Activated gamma-delta T cell treated with anti-CD3 and anti-CD28 coated beads, Interleukin-2, amount 50 U/mL, for 16 hours (primary cell): ENCODE measurements at regions not wholly inside any gene's neighbourhood (a gene's known extent, or its start where the extent isn't known, plus 50 kb on each side); places are given as distances from the start of the nearest gene placed in this dataset.

Source experiments
- DNase-seq: peaks from one replicate; pipeline ENCODE4 v3.0.0-alpha.2; 2020; ENCODE audit warnings: low read depth

GRCh38 chr14:21987937-21988336, 314.3 kb upstream of the OR4E1 start:
- DNase-seq, result no peak

- DNase-seq, result no peak
Measured at GRCh38 chr14:21985081-21985480, 311.5 kb upstream of the OR4E1 start.

GRCh38 chr14:21978999-21979314, 305.3 kb upstream of the OR4E1 start:
- no peak for DNase-seq

GRCh38 chr14:21978184-21978998, 304.8 kb upstream of the OR4E1 start:
- peak; percentile 61 for DNase-seq

- no peak for DNase-seq
Measured at GRCh38 chr14:21974741-21975140, 301.1 kb upstream of the OR4E1 start.

- no peak for DNase-seq
Measured at GRCh38 chr14:21965042-21965441, 291.4 kb upstream of the OR4E1 start.

GRCh38 chr14:21964180-21964579, 290.6 kb upstream of the OR4E1 start:
- no peak for DNase-seq

GRCh38 chr14:21960636-21961035, 287.0 kb upstream of the OR4E1 start:
- no peak for DNase-seq

- DNase-seq, result no peak
Measured at GRCh38 chr14:21941885-21942284, 268.3 kb upstream of the OR4E1 start.

- no peak for DNase-seq
Measured at GRCh38 chr14:21940887-21941856, 267.6 kb upstream of the OR4E1 start.

- no peak for DNase-seq
Measured at GRCh38 chr14:21939836-21940235, 266.2 kb upstream of the OR4E1 start.

GRCh38 chr14:21937996-21938395, 264.4 kb upstream of the OR4E1 start:
- no peak for DNase-seq

GRCh38 chr14:21933681-21934080, 260.1 kb upstream of the OR4E1 start:
- DNase-seq, result no peak

- DNase-seq, result peak; percentile 61
Measured at GRCh38 chr14:21924479-21924878, 250.9 kb upstream of the OR4E1 start.

- peak; percentile 24 for DNase-seq
Measured at GRCh38 chr14:21923820-21924219, 250.2 kb upstream of the OR4E1 start.

- no peak for DNase-seq
Measured at GRCh38 chr14:21921453-21921852, 247.8 kb upstream of the OR4E1 start.

- DNase-seq, result peak; percentile 44
Measured at GRCh38 chr14:21917699-21918436, 244.2 kb upstream of the OR4E1 start.

- no peak for DNase-seq
Measured at GRCh38 chr14:21915826-21916225, 242.2 kb upstream of the OR4E1 start.

GRCh38 chr14:21913759-21914158, 240.1 kb upstream of the OR4E1 start:
- DNase-seq, result peak; percentile 70

- DNase-seq, result no peak
Measured at GRCh38 chr14:21912367-21912766, 238.7 kb upstream of the OR4E1 start.

GRCh38 chr14:21911877-21912276, 238.3 kb upstream of the OR4E1 start:
- DNase-seq, result no peak

- no peak for DNase-seq
Measured at GRCh38 chr14:21910260-21910659, 236.6 kb upstream of the OR4E1 start.
